CD4-positive, alpha-beta memory T cell (primary cell): ENCODE measurements at regions not wholly inside any gene's neighbourhood (a gene's known extent, or its start where the extent isn't known, plus 50 kb on each side); places are given as distances from the start of the nearest gene placed in this dataset.
"Not testable (repeated sequence)": the region's sequence is repeated elsewhere in the genome, so short reads cannot be mapped to it uniquely, and the experiment has no call there.

Source experiments
- CTCF ChIA-PET: fragments of 350-600 bp; sonication (Branson Sonifier 250); formaldehyde crosslinking; loops from one replicate; lab custom pipeline; 2021; ENCODE audit warnings: inconsistent platforms; ENCODE audit not compliant: partially characterized antibody; lab: Charles Lee
- POLR2A ChIA-PET: fragments of 350-600 bp; sonication (Branson Sonifier 250); formaldehyde crosslinking; loops from one replicate; lab custom pipeline; 2021; ENCODE audit not compliant: partially characterized antibody; lab: Charles Lee
- DNase-seq, 5 donors: peaks; one replicate each; pipeline versions ENCODE4 v3.0.0 to v3.0.0-alpha.2; 2020 to 2022; ENCODE audit warnings: mixed read lengths in 1 of 5
- H3K27ac ChIP-seq: one replicate; pipeline ENCODE4 v1.7.0; 2013; ENCODE audit warnings: low read depth, low read length
- H3K27me3 ChIP-seq: 2 replicates; pipeline ENCODE4 v1.7.0; 2013; ENCODE audit warnings: mild to moderate bottlenecking, low read length, moderate library complexity; ENCODE audit not compliant: insufficient read depth
- H3K36me3 ChIP-seq: 2 replicates; pipeline ENCODE4 v1.7.0; 2013; ENCODE audit warnings: mild to moderate bottlenecking, low read length, moderate library complexity; ENCODE audit not compliant: insufficient read depth
- H3K4me1 ChIP-seq: 2 replicates; pipeline ENCODE4 v1.7.0; 2013; ENCODE audit warnings: mild to moderate bottlenecking, low read length, moderate library complexity; ENCODE audit not compliant: insufficient read depth
- H3K4me3 ChIP-seq, 2 donors: one replicate each; pipeline ENCODE4 v1.7.0; 2013; ENCODE audit warnings: low read length in 2 of 2, mild to moderate bottlenecking in 1 of 2
- H3K9me3 ChIP-seq, 2 donors: one replicate each; pipeline ENCODE4 v1.7.0; 2013; ENCODE audit warnings: low read length in 2 of 2, control low read depth in 1 of 2; ENCODE audit not compliant: control insufficient read depth in 1 of 2
- H3K27ac Mint-ChIP-seq, 7 donors: one replicate each; pipeline ENCODE4 v1.8.0; 2020 to 2021; ENCODE audit warnings: mixed read lengths in 7 of 7, mild to moderate bottlenecking in 6 of 7, inconsistent platforms in 3 of 7, moderate library complexity in 3 of 7
- H3K27me3 Mint-ChIP-seq, 2 donors: one replicate each; pipeline ENCODE4 v1.8.0; 2020 to 2021; ENCODE audit warnings: mixed read lengths in 2 of 2
- H3K36me3 Mint-ChIP-seq, 2 donors: one replicate each; pipeline ENCODE4 v1.8.0; 2020 to 2021; ENCODE audit warnings: mixed read lengths in 2 of 2, inconsistent platforms in 1 of 2, mild to moderate bottlenecking in 1 of 2
- H3K4me1 Mint-ChIP-seq, 4 donors: one replicate each; pipeline ENCODE4 v1.8.0; 2020 to 2021; ENCODE audit warnings: mixed read lengths in 4 of 4, mild to moderate bottlenecking in 1 of 4
- H3K4me3 Mint-ChIP-seq, 8 donors: one replicate each; pipeline ENCODE4 v1.8.0; 2020 to 2021; ENCODE audit warnings: mixed read lengths in 8 of 8, mild to moderate bottlenecking in 7 of 8, moderate library complexity in 6 of 8, inconsistent platforms in 3 of 8
- H3K9me3 Mint-ChIP-seq, 8 donors: one replicate each; pipeline ENCODE4 v1.8.0; 2020 to 2021; ENCODE audit warnings: mixed read lengths in 8 of 8, mild to moderate bottlenecking in 5 of 8, inconsistent platforms in 3 of 8, moderate library complexity in 1 of 8
- intact Hi-C: fragments of 100-400 bp; cut with micrococcal nuclease; formaldehyde crosslinking; loops from one replicate; pipeline ENCODE4 v1.15.1; 2023

DNA sequence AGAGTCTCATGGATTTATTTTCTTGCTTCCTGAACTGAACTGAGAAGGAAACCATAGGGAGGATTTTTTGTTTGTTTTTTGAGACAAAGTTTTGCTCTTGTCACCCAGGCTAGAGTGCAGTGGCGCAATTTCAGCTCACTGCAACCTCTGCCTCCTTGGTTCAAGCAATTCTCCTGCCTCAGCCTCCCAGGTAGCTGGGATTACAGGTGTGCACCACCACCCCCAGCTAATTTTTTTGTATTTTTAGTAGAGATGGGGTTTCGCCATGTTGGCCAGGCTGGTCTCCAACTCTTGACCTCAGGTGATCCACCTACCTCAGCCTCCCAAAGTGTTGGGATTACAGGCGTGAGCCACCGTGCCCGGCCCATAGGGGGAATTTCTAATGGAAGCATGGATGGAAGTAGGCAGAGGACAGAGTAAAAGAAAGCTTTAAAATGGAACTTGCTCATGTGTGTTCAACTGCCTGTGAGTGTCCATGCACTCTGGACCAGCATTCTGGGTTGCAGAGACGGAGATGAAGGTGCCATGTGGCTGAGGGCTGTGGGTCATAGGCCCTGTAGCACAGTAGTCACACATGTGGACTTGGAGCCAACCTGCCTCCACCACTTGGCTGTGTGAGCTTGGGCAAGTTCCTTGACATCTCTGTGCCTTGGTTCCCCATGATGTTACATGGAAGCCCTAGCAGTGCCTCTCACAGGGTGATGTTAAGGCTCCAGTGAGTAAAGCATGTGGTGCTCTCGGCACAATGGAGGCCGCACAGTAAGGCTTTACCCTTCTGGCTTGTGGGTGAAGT, 68.5 kb upstream of the ID2 start:
- H3K36me3 ChIP-seq, H3K27ac Mint-ChIP-seq, H3K27ac ChIP-seq, CTCF ChIA-PET, H3K4me1 ChIP-seq, H3K4me3 Mint-ChIP-seq, H3K9me3 Mint-ChIP-seq, H3K27me3 Mint-ChIP-seq, POLR2A ChIA-PET, H3K27me3 ChIP-seq, H3K4me1 Mint-ChIP-seq, H3K4me3 ChIP-seq, DNase-seq, intact Hi-C loops, H3K36me3 Mint-ChIP-seq, H3K9me3 ChIP-seq: not testable (repeated sequence)

- H3K4me3 Mint-ChIP-seq: no peak overlapping the region
Observed at GRCh38 chr2:8614646-8615045, 67.2 kb upstream of the ID2 start.

DNA sequence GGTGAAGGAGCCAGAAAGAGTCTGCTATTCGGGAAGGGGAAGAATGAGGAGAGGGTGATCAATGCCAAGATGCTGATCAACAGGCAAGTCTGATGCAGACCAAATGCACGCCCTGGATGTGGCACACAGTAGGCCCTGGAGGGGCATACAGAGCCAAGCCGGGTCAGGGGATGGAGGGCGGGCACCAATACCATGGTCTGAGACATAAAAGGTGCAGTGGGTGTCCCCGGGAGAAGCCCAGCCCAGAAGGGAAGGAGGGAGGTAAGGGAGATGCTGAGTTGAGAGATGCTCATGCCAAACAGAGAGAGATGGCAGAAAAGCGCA, 66.6 kb upstream of the ID2 start:
- H3K36me3 Mint-ChIP-seq: peaks cover 0 to 7% of the 10 kb centered on the region in 2 donors
- H3K27me3 Mint-ChIP-seq: peaks cover 0 to 2% of the 10 kb centered on the region in 2 donors
- Histone ChIP-seq H3K4me1 (no peaks in the 10 kb centered on the region), H3K9me3 (no peaks in the 10 kb centered on the region), H3K4me3 (no peak overlapping the region), H3K27ac (no peak overlapping the region), H3K36me3 (no peaks in the 10 kb centered on the region), H3K27me3 (no peaks in the 10 kb centered on the region)
- H3K4me3 Mint-ChIP-seq: no peak overlapping the region
- H3K4me1 Mint-ChIP-seq: no peaks in the 10 kb centered on the region
- ChIA-PET CTCF (no interaction called here), POLR2A (no interaction called here)
- DNase-seq: no peak
- intact Hi-C loops: no loop called here
- H3K9me3 Mint-ChIP-seq: peaks cover 0 to 5% (median 4%) of the 10 kb centered on the region in 8 donors
- H3K27ac Mint-ChIP-seq: no peak overlapping the region

More at GRCh38 chr2:8614646-8615045, 67.2 kb upstream of the ID2 start:
- intact Hi-C loops: no loop called here
- Histone ChIP-seq H3K4me1 (no peaks in the 10 kb centered on the region), H3K27me3 (no peaks in the 10 kb centered on the region), H3K9me3 (no peaks in the 10 kb centered on the region), H3K36me3 (no peaks in the 10 kb centered on the region), H3K27ac (no peak overlapping the region), H3K4me3 (no peak overlapping the region)
- no peaks in the 10 kb centered on the region for H3K27me3 Mint-ChIP-seq
- ChIA-PET CTCF (no interaction called here), POLR2A (no interaction called here)
- no peaks in the 10 kb centered on the region for H3K4me1 Mint-ChIP-seq
- no peak overlapping the region for H3K27ac Mint-ChIP-seq
- H3K9me3 Mint-ChIP-seq: peaks cover 0 to 7% (median 4%) of the 10 kb centered on the region in 8 donors
- peaks cover 0 to 8% of the 10 kb centered on the region in 2 donors for H3K36me3 Mint-ChIP-seq
- DNase-seq: no peak

- Mint-ChIP-seq H3K27me3 (peaks cover 0 to 2% of the 10 kb centered on the region in 2 donors), H3K4me1 (no peaks in the 10 kb centered on the region), H3K9me3 (peaks cover 0 to 4% (median 3%) of the 10 kb centered on the region in 8 donors), H3K36me3 (peaks cover 0 to 2% of the 10 kb centered on the region in 2 donors), H3K27ac (no peak overlapping the region), H3K4me3 (no peak overlapping the region)
- no peak for DNase-seq
- Histone ChIP-seq H3K9me3 (no peaks in the 10 kb centered on the region), H3K27ac (no peak overlapping the region), H3K4me3 (no peak overlapping the region), H3K4me1 (no peaks in the 10 kb centered on the region), H3K27me3 (no peaks in the 10 kb centered on the region), H3K36me3 (no peaks in the 10 kb centered on the region)
- POLR2A ChIA-PET: no interaction called here
- intact Hi-C loops: no loop called here
- CTCF ChIA-PET: no interaction called here
Observed at GRCh38 chr2:8615576-8616281, 66.1 kb upstream of the ID2 start.

GRCh38 chr2:8617048-8617447, 64.8 kb upstream of the ID2 start:
- no peaks in the 10 kb centered on the region for H3K9me3 ChIP-seq
- no peaks in the 10 kb centered on the region for H3K27me3 ChIP-seq
- H3K9me3 Mint-ChIP-seq: no peaks in the 10 kb centered on the region
- H3K27ac ChIP-seq: no peak overlapping the region
- no peak overlapping the region for H3K4me3 ChIP-seq
- ChIA-PET CTCF (no interaction called here), POLR2A (no interaction called here)
- no peak overlapping the region for H3K4me3 Mint-ChIP-seq
- no peak overlapping the region for H3K27ac Mint-ChIP-seq
- intact Hi-C loops: no loop called here
- no peaks in the 10 kb centered on the region for H3K4me1 Mint-ChIP-seq
- H3K36me3 Mint-ChIP-seq: no peaks in the 10 kb centered on the region
- no peak for DNase-seq
- H3K36me3 ChIP-seq: no peaks in the 10 kb centered on the region
- H3K27me3 Mint-ChIP-seq: peaks cover 0 to 2% of the 10 kb centered on the region in 2 donors
- H3K4me1 ChIP-seq: no peaks in the 10 kb centered on the region

GRCh38 chr2:8617590-8617989, 64.3 kb upstream of the ID2 start:
- H3K4me3 Mint-ChIP-seq: no peak overlapping the region
- Histone ChIP-seq H3K4me1 (no peaks in the 10 kb centered on the region), H3K4me3 (no peak overlapping the region), H3K27ac (no peak overlapping the region), H3K27me3 (no peaks in the 10 kb centered on the region), H3K9me3 (no peaks in the 10 kb centered on the region), H3K36me3 (no peaks in the 10 kb centered on the region)
- ChIA-PET POLR2A (no interaction called here), CTCF (no interaction called here)
- no peak for DNase-seq
- H3K27me3 Mint-ChIP-seq: peaks cover 0 to 2% of the 10 kb centered on the region in 2 donors
- H3K4me1 Mint-ChIP-seq: no peaks in the 10 kb centered on the region
- H3K9me3 Mint-ChIP-seq: no peaks in the 10 kb centered on the region
- H3K36me3 Mint-ChIP-seq: no peaks in the 10 kb centered on the region
- intact Hi-C loops: no loop called here
- no peak overlapping the region for H3K27ac Mint-ChIP-seq

GRCh38 chr2:8619071-8619470, 62.8 kb upstream of the ID2 start:
- no peaks in the 10 kb centered on the region for H3K36me3 Mint-ChIP-seq
- ChIA-PET CTCF (no interaction called here), POLR2A (no interaction called here)
- H3K4me3 ChIP-seq: no peak overlapping the region
- intact Hi-C loops: no loop called here
- peaks cover 0 to 2% of the 10 kb centered on the region in 2 donors for H3K27me3 Mint-ChIP-seq
- no peak overlapping the region for H3K27ac Mint-ChIP-seq
- H3K9me3 ChIP-seq: no peaks in the 10 kb centered on the region
- H3K4me1 ChIP-seq: no peaks in the 10 kb centered on the region
- no peak overlapping the region for H3K4me3 Mint-ChIP-seq
- H3K9me3 Mint-ChIP-seq: no peaks in the 10 kb centered on the region
- no peak for DNase-seq
- no peaks in the 10 kb centered on the region for H3K27me3 ChIP-seq
- peaks cover 0 to 3% (median 0%) of the 10 kb centered on the region in 4 donors for H3K4me1 Mint-ChIP-seq
- no peaks in the 10 kb centered on the region for H3K36me3 ChIP-seq
- H3K27ac ChIP-seq: no peak overlapping the region
